ENCODE measurements at regions not wholly inside any gene's neighbourhood (a gene's known extent, or its start where the extent isn't known, plus 50 kb on each side); places are given as distances from the start of the nearest gene placed in this dataset.

DNA sequence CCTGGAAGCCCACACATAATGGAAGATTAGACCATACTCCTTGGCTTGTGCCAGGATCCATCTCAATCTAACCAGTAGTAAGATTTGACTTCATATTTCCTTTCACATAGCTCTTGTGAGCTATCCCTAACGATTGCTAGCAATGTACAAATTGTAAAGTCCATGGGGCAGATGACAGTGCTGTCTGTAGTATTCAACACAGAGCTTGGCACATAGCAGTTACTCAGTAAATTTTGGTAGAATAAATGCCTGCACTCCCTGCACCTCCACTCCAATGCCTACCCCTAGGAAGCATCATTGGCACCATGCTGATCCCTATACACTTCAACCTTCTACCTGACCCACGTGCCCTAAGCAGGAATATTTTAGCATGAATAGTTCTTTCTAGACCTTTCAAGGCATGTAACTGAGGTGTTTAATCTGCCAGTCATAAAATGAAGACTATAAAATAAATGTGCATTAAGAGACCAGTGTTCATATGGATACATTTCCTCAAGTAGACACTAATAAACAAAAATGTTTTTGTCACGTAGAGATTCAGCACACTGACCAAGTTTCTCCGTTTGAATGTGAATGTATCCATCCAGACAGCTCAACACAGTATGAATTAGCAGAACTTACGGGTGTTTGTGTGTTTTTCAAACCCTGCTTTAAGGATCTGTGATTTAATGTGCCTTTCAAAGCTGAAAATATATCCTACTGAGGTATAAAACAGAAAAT, 98.8 kb downstream of the BMP4 start:
- Mint-ChIP-seq H3K27me3 (ENCODE audit: low read depth) (no peaks in the 10 kb centered on the region; the same call in 1 of the 2 replicates), H3K27ac (no peak overlapping the region), H3K4me3 (no peak overlapping the region), H3K4me1 (peaks cover 7% of the 10 kb centered on the region in 2 experiments), H3K36me3 (ENCODE audit: insufficient read depth in 1 of 3, low read depth in 3 of 3) (no peaks in the 10 kb centered on the region), H3K9me3 (no peaks in the 10 kb centered on the region)
- Histone ChIP-seq H3K4me2 (ENCODE audit: insufficient read depth, insufficient read length, low read length) (no peak overlapping the region), H3K56ac (ENCODE audit: insufficient read length, low read depth, low read length) (no peak overlapping the region), H2BK20ac (ENCODE audit: low read depth, low read length, poor library complexity, severe bottlenecking) (no peak overlapping the region), H3K9ac (ENCODE audit: extremely low read depth, insufficient read length, low read length) (no peak overlapping the region), H3K27ac (ENCODE audit: insufficient read length, low read depth, low read length) (no peak overlapping the region), H2AK5ac (ENCODE audit: insufficient read length, low read length) (no peak overlapping the region), H2BK15ac (ENCODE audit: low read depth, low read length) (no peak overlapping the region), H2BK120ac (ENCODE audit: low read depth, low read length, poor library complexity, severe bottlenecking) (no peak overlapping the region), H3K9me3 (ENCODE audit: control insufficient read depth, low read depth, low read length) (no peaks in the 10 kb centered on the region), H4K20me1 (ENCODE audit: control insufficient read depth, insufficient read depth, insufficient read length) (no peaks in the 10 kb centered on the region), H3K4ac (ENCODE audit: low read depth, low read length) (no peak overlapping the region), H3K23ac (ENCODE audit: insufficient read length, low read depth, low read length) (no peak overlapping the region), H3K18ac (ENCODE audit: insufficient read length, low read depth, low read length) (no peak overlapping the region), H3K4me1 (ENCODE audit: insufficient read depth, low read length) (no peaks in the 10 kb centered on the region), H2AFZ (ENCODE audit: low read length) (no peak overlapping the region), H4K5ac (ENCODE audit: insufficient read length, low read depth, low read length) (no peak overlapping the region), H3K79me1 (ENCODE audit: insufficient read depth, low read depth, low read length, poor library complexity, severe bottlenecking) (no peaks in the 10 kb centered on the region), H3K27me3 (ENCODE audit: insufficient read depth, low read length) (no peaks in the 10 kb centered on the region), H3K23me2 (ENCODE audit: insufficient read length, low read depth, low read length, poor library complexity, severe bottlenecking) (no peaks in the 10 kb centered on the region), H2BK12ac (ENCODE audit: insufficient read length, low read depth, low read length) (no peak overlapping the region), H3T11ph (ENCODE audit: low read length) (no peak overlapping the region), H4K8ac (replicated peaks; ENCODE audit: insufficient read length, low read depth, low read length) (no peak overlapping the region), H3K14ac (ENCODE audit: insufficient read depth, low read length) (no peak overlapping the region), H2BK5ac (ENCODE audit: insufficient read length, low read length) (no peak overlapping the region), H4K91ac (ENCODE audit: insufficient read length, low read depth, low read length) (no peak overlapping the region), H3K79me2 (ENCODE audit: insufficient read depth, low read length) (no peaks in the 10 kb centered on the region)
- TF ChIP-seq, protein P1, sequence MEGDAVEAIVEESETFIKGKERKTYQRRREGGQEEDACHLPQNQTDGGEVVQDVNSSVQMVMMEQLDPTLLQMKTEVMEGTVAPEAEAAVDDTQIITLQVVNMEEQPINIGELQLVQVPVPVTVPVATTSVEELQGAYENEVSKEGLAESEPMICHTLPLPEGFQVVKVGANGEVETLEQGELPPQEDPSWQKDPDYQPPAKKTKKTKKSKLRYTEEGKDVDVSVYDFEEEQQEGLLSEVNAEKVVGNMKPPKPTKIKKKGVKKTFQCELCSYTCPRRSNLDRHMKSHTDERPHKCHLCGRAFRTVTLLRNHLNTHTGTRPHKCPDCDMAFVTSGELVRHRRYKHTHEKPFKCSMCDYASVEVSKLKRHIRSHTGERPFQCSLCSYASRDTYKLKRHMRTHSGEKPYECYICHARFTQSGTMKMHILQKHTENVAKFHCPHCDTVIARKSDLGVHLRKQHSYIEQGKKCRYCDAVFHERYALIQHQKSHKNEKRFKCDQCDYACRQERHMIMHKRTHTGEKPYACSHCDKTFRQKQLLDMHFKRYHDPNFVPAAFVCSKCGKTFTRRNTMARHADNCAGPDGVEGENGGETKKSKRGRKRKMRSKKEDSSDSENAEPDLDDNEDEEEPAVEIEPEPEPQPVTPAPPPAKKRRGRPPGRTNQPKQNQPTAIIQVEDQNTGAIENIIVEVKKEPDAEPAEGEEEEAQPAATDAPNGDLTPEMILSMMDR (conservative IDR thresholded peaks at IDR 0.05): no peak
- no CpG with 5 or more reads among the region's 5 CpGs for WGBS (ENCODE audit: extremely low coverage, insufficient read length, low lambda C conversion rate)
- DNase-seq: no peak
